Endothelial cell of umbilical vein (primary cell): ENCODE measurements at regions not wholly inside any gene's neighbourhood (a gene's known extent, or its start where the extent isn't known, plus 50 kb on each side); places are given as distances from the start of the nearest gene placed in this dataset.

ENCODE experiments used
- CTCF ChIP-seq, 2 donors: IDR thresholded peaks; 1 replicate in 1 of 2; 2 replicates in 1 of 2; pipeline ENCODE4 v1.5.1; 2011; ENCODE audit warnings: low read length in 2 of 2, mild to moderate bottlenecking in 2 of 2, moderate library complexity in 2 of 2, control low read depth in 1 of 2, inconsistent platforms in 1 of 2, low read depth in 1 of 2; ENCODE audit not compliant: insufficient read depth in 1 of 2; ENCODE audit errors: extremely low read depth in 1 of 2
- EZH2 ChIP-seq: IDR thresholded peaks from 2 replicates; pipeline ENCODE4 v1.6.1; 2012; ENCODE audit warnings: borderline replicate concordance, low read depth, mild to moderate bottlenecking, moderate library complexity, low read length, inconsistent platforms; ENCODE audit not compliant: severe bottlenecking
- FOS ChIP-seq: IDR thresholded peaks from 2 replicates; pipeline ENCODE4 v1.6.1; 2011; ENCODE audit warnings: mild to moderate bottlenecking, low read length, moderate library complexity, borderline replicate concordance; ENCODE audit not compliant: insufficient read depth
- GATA2 ChIP-seq: IDR thresholded peaks from 2 replicates; pipeline ENCODE4 v1.7.0; 2011; ENCODE audit warnings: low read depth, mild to moderate bottlenecking, moderate library complexity, mixed read lengths, low read length; ENCODE audit not compliant: insufficient read length, insufficient read depth
- MAX ChIP-seq: IDR thresholded peaks from 2 replicates; pipeline ENCODE4 v1.6.1; 2011; ENCODE audit not compliant: insufficient read depth, insufficient read length
- MYC ChIP-seq: IDR thresholded peaks from one replicate; pipeline ENCODE4 v1.6.1; 2011; ENCODE audit warnings: mild to moderate bottlenecking, low read depth, low read length
- POLR2A ChIP-seq: IDR thresholded peaks from 2 replicates; pipeline ENCODE4 v1.6.1; 2012; ENCODE audit warnings: low read depth, mild to moderate bottlenecking, control low read depth, low read length
- POLR2AphosphoS5 ChIP-seq: IDR thresholded peaks from 2 replicates; pipeline ENCODE4 v1.6.1; 2012; ENCODE audit warnings: low read depth, mild to moderate bottlenecking, control low read depth, low read length, moderate library complexity; ENCODE audit not compliant: insufficient read depth

GRCh38 chr13:44273991-44274770, 99.4 kb upstream of the SERP2 start:
- TF ChIP-seq POLR2AphosphoS5 (no peak), CTCF (IDR thresholded peaks at IDR 0.05; ENCODE audit: extremely low read depth in 1 of 2, insufficient read depth in 1 of 2, low read depth in 1 of 2, low read length in 2 of 2) (no peak), POLR2A (no peak), EZH2 (no peak), FOS (no peak), MAX (no peak), GATA2 (no peak), MYC (no peak)
